K562 (cell line): ENCODE measurements at regions not wholly inside any gene's neighbourhood (a gene's known extent, or its start where the extent isn't known, plus 50 kb on each side); places are given as distances from the start of the nearest gene placed in this dataset.
A peak's percentile ranks its signal among the peaks of the same experiment; 100 is the strongest.

Experiments
- ATAC-seq: fragments of 200-7000 bp; cut with Tn5 transposase; 3 replicates; pipeline ENCODE4 v1.9.1; 2020; ENCODE audit warnings: moderate library complexity
- BruUV-seq: library from RNA; stranded (reverse); fragments of 400-500 nt; replicated peaks from 2 replicates; lab custom pipeline; 2021; lab: Mats Ljungman, UMichigan
- CTCF ChIA-PET: fragments of 300-600 bp; formaldehyde crosslinking; extraction: SDS; loops from one replicate; lab custom pipeline; 2021; ENCODE audit warnings: low intra/inter-chr PET ratio; lab: Yijun Ruan, JAX
- POLR2A ChIA-PET: fragments of 300-600, 350-650 bp; sonication (Branson Sonifier 250); formaldehyde crosslinking; extraction: SDS; loops from one replicate; lab custom pipeline; 2021; ENCODE audit warnings: antibody characterized with exemption, inconsistent platforms; lab: Yijun Ruan, JAX
- DNase-seq, 4 experiments: peaks; one replicate each; pipeline versions ENCODE4 v3.0.0 to v3.0.0-alpha.2; 2011 to 2018; ENCODE audit warnings: low spot score in 3 of 4, mixed read lengths in 3 of 4; ENCODE audit errors: extremely low read depth in 1 of 4
- FAIRE-seq: peaks from 2 replicates; lab custom pipeline; 2011; peaks lifted over from hg19 to GRCh38; lab: Jason Lieb, UNC
- H2AFZ ChIP-seq: 2 replicates; pipeline ENCODE4 v1.6.0; 2011; ENCODE audit warnings: low read depth, low read length, control low read depth, inconsistent platforms
- H3K27ac ChIP-seq: fragments of 200-600 bp; 3 replicates; pipeline ENCODE4 v1.8.0; 2011; ENCODE audit warnings: low read depth, mild to moderate bottlenecking, control low read depth, inconsistent platforms, low read length, moderate library complexity, mixed read lengths; ENCODE audit errors: extremely low read depth
- H3K27me3 ChIP-seq, 2 experiments: fragments of 300-600 bp in 1 of 2; 2 replicates in 1 of 2; 3 replicates in 1 of 2; pipeline versions ENCODE4 v1.6.0 to v1.8.0; 2011; ENCODE audit warnings: inconsistent platforms in 2 of 2, low read length in 2 of 2, mild to moderate bottlenecking in 1 of 2, mixed read lengths in 1 of 2, moderate library complexity in 1 of 2; ENCODE audit not compliant: control insufficient read depth in 2 of 2, insufficient read depth in 2 of 2
- H3K36me3 ChIP-seq: fragments of 300-600 bp; 3 replicates; pipeline ENCODE4 v1.8.0; 2011; ENCODE audit warnings: mild to moderate bottlenecking, low read length, inconsistent platforms; ENCODE audit not compliant: control insufficient read depth, insufficient read depth
- H3K4me1 ChIP-seq, 2 experiments: fragments of 200-600 bp in 1 of 2; replicated peaks in 1 of 2; 2 replicates in 1 of 2; 3 replicates in 1 of 2; pipeline versions ENCODE4 v1.5.1 to v1.8.0; 2011; ENCODE audit warnings: inconsistent platforms in 2 of 2, low read length in 2 of 2, mild to moderate bottlenecking in 1 of 2, mixed read lengths in 1 of 2, moderate library complexity in 1 of 2; ENCODE audit not compliant: control insufficient read depth in 2 of 2, insufficient read depth in 2 of 2
- H3K4me2 ChIP-seq: 2 replicates; pipeline ENCODE4 v1.6.1; 2011; ENCODE audit warnings: low read length, control low read depth, inconsistent platforms, mixed read lengths; ENCODE audit not compliant: insufficient read depth
- H3K4me3 ChIP-seq: fragments of 200-600 bp; sonication (generic), shearing (Covaris generic); 2 replicates; pipeline ENCODE4 v1.5.1; 2016; ENCODE audit warnings: control low read depth, inconsistent platforms
- H3K79me2 ChIP-seq: fragments of 200-600 bp; 3 replicates; pipeline ENCODE4 v1.8.0; 2011; ENCODE audit warnings: low read length, inconsistent platforms; ENCODE audit not compliant: control insufficient read depth, insufficient read depth
- H3K9ac ChIP-seq, 2 experiments: 2 replicates each; pipeline versions ENCODE4 v1.6.0 to v1.6.1; 2011; ENCODE audit warnings: low read depth in 2 of 2, low read length in 2 of 2, control low read depth in 1 of 2, inconsistent platforms in 1 of 2, mild to moderate bottlenecking in 1 of 2, mixed read lengths in 1 of 2; ENCODE audit not compliant: insufficient read depth in 1 of 2
- H3K9me1 ChIP-seq: one replicate; pipeline ENCODE4 v1.6.0; 2011; ENCODE audit warnings: inconsistent platforms, mild to moderate bottlenecking, low read length, moderate library complexity; ENCODE audit not compliant: control insufficient read depth, insufficient read depth
- H3K9me3 ChIP-seq: replicated peaks from 2 replicates; pipeline ENCODE4 v1.5.1; 2011; ENCODE audit warnings: low read depth, low read length, inconsistent platforms; ENCODE audit not compliant: control insufficient read depth, insufficient read depth
- H4K20me1 ChIP-seq: replicated peaks from 2 replicates; pipeline ENCODE4 v1.6.1; 2011; ENCODE audit warnings: low read length, inconsistent platforms, mixed read lengths; ENCODE audit not compliant: control insufficient read depth, insufficient read depth
- ASH1L ChIP-seq: fragments of 450-650 bp; IDR thresholded peaks from 2 replicates; pipeline ENCODE4 v1.6.1; 2018; ENCODE audit warnings: borderline replicate concordance, mild to moderate bottlenecking, low read depth; ENCODE audit not compliant: partially characterized antibody
- CCAR2 ChIP-seq: fragments of 200-400 bp; formaldehyde crosslinking; IDR thresholded peaks from 2 replicates; pipeline ENCODE4 v1.6.1; 2017; ENCODE audit warnings: mild to moderate bottlenecking, low read depth, low read length
- GABPB2 ChIP-seq: fragments of 250-450 bp; sonication (Bioruptor Pico); conservative IDR thresholded peaks from 2 replicates; pipeline ENCODE4 v1.5.1; 2021; ENCODE audit warnings: mild to moderate bottlenecking
- MYC ChIP-seq, 2 experiments: fragments of 250-450 bp in 1 of 2; sonication (Bioruptor Pico) in 1 of 2; IDR thresholded peaks; 2 replicates each; pipeline versions ENCODE4 v1.5.1 to v1.6.1; 2012 to 2021; ENCODE audit warnings: low read depth in 2 of 2, borderline replicate concordance in 1 of 2, improper control_type of control experiment in 1 of 2, low read length in 1 of 2, mild to moderate bottlenecking in 1 of 2, moderate library complexity in 1 of 2
- SIRT6 ChIP-seq: IDR thresholded peaks from one replicate; pipeline ENCODE4 v1.6.1; 2012; ENCODE audit warnings: low read depth, mild to moderate bottlenecking, control low read depth, inconsistent platforms, low read length, moderate library complexity
- SREBF1 ChIP-seq: fragments of 150-350 bp; IDR thresholded peaks from 2 replicates; pipeline ENCODE4 v1.6.1; 2014; ENCODE audit warnings: antibody characterized with exemption, low read depth, low read length, borderline replicate concordance
- ZNF175 ChIP-seq: fragments of 200-800 bp; sonication (Bioruptor generic); IDR thresholded peaks from 2 replicates; pipeline ENCODE4 v1.6.1; 2016; ENCODE audit warnings: low read depth, mild to moderate bottlenecking, missing genetic modification characterization, missing compliant biosample characterization
- ZNF263 ChIP-seq: sonication (generic); formaldehyde crosslinking; IDR thresholded peaks from 2 replicates; pipeline ENCODE4 v1.8.0; 2022; ENCODE audit warnings: mild to moderate bottlenecking, missing genetic modification reagents, borderline replicate concordance
- ZNF311 ChIP-seq: fragments of 250-450 bp; sonication (Bioruptor Pico); IDR thresholded peaks from 2 replicates; pipeline ENCODE4 v1.4.0; 2020; ENCODE audit warnings: mild to moderate bottlenecking, moderate library complexity
- ZNF324 ChIP-seq: fragments of 250-450 bp; sonication (Bioruptor Pico); IDR thresholded peaks from 2 replicates; pipeline ENCODE4 v1.4.0; 2020; ENCODE audit warnings: mild to moderate bottlenecking
- ZNF436 ChIP-seq: fragments of 250-450, 450-650 bp; sonication (Bioruptor Pico); formaldehyde crosslinking; IDR thresholded peaks from 2 replicates; pipeline ENCODE4 v1.7.0; 2020; ENCODE audit warnings: mild to moderate bottlenecking
- WGBS: fragments of 100-300 bp; shearing (Covaris generic); methylation state at CpG from one replicate; pipeline ENCODE4 v1.1.6; 2016; ENCODE audit warnings: low coverage, mixed read lengths; ENCODE audit not compliant: insufficient coverage; ENCODE audit errors: missing lambda C conversion rate; 5-methylcytosine and 5-hydroxymethylcytosine counted together
- in situ Hi-C: fragments of 300-500 bp; cut with MboI; formaldehyde crosslinking; loops from 4 replicates; pipeline ENCODE4 v1.15.0; 2018; ENCODE audit warnings: inconsistent platforms, mixed read lengths
- intact Hi-C: fragments of 100-400 bp; cut with micrococcal nuclease; formaldehyde crosslinking; loops from 2 replicates; pipeline ENCODE4 v1.14.2; 2022
- TF ChIP-seq, protein P1 (sequence below): fragments of 250-450 bp; sonication (Bioruptor Pico); IDR thresholded peaks from 2 replicates; pipeline ENCODE4 v1.5.0; 2020; ENCODE audit warnings: mild to moderate bottlenecking, borderline replicate concordance
- TF ChIP-seq, protein P2 (sequence below): fragments of 450-650 bp; IDR thresholded peaks from 2 replicates; pipeline ENCODE4 v1.6.1; 2016
- TF ChIP-seq, protein P3 (sequence below): fragments of 250-450 bp; sonication (Bioruptor Pico); IDR thresholded peaks from 2 replicates; pipeline ENCODE4 v1.5.0; 2021; ENCODE audit warnings: mild to moderate bottlenecking, moderate library complexity

DNA sequence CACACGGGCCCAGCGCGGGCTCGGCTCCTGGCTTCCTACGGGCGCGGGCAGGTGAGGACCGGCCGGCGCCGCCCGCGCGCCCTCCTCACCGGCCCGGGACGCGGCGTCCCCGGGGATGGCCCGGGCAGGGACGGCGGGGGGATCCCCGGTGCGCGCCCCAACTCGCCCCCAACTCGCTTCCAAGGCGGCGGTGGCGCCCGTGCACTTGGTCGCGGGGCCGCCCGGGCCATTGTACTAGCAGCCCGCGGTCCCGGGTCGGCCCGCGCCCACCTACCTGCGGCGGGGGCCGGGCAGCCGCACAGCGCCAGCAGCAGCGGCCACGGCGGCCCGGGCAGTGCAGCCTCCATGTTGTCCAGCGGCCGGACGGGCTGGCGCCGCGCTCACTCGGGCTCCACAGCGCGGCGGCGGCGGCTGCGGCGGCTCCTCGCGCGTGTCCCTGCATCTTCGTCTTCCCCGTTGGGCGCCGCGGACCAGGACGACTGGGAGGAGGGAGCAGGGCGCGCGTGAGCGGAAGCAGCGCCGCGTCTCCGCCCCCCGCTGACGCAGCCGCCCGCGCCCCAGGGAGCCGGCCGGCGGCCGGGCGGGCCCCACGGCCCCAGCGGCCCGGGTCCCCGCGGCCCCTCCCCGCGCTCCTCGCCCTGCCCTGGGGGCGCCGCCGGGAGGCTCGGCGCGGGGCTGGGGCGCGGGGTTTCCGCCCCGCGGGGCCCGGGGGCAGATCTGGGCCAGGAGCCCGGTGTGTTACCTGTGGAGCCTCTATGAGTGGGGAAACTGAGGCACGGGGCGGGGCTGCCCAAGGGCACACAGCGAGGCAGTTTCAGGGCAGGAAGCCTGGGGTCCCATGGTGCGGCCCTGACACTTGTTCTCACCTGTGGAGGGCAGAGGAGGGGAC lies 159.3 kb upstream of the GRK3 start:
- no peak for FAIRE-seq
- Histone ChIP-seq H3K4me1 (peaks cover 6 to 36% of the 10 kb centered on the region in 2 experiments; a peak in 4 of 5 replicates), H3K9ac (peak overlapping the region; percentile 77 to 92; a peak in 3 of 4 replicates), H3K27me3 (no peaks in the 10 kb centered on the region), H3K79me2 (peaks cover 50% of the 10 kb centered on the region), H3K4me3 (peak overlapping the region; percentile 71), H2AFZ (peak overlapping the region; percentile 66), H3K4me2 (peak overlapping the region; percentile 82), H3K9me3 (no peaks in the 10 kb centered on the region), H4K20me1 (peaks cover 7% of the 10 kb centered on the region; the same call in 1 of the 2 replicates), H3K36me3 (no peaks in the 10 kb centered on the region), H3K27ac (peak overlapping the region; percentile 80; the same call in 2 of the 3 replicates), H3K9me1 (no peaks in the 10 kb centered on the region)
- DNase-seq, result peak; percentile 78 to 87 (median 83)
- CTCF ChIA-PET, result no interaction called here
- intact Hi-C loops (no loop called here), in situ Hi-C loops (no loop called here)
- ATAC-seq, result peak; percentile 76
- no TSS peak for BruUV-seq
- POLR2A ChIA-PET, result no interaction called here
- WGBS, result 5% methylated on average over 4 of the region's 117 CpGs
- TF ChIP-seq ZNF175 (no peak), GABPB2 (no peak), SREBF1 (no peak), SIRT6 (no peak), MYC (IDR thresholded peaks at IDR 0.05; ENCODE audit: low read depth, low read length) (0 out of 2 replicates have a peak, but pooled peaks have one; percentile 30), MYC (CRISPR knock-in tag; IDR thresholded peaks at IDR 0.05; ENCODE audit: borderline replicate concordance, low read depth) (no peak), ZNF324 (no peak), CCAR2 (no peak), ZNF311 (CRISPR knock-in tag) (no peak), ZNF436 (CRISPR knock-in tag) (no peak), ASH1L (no peak), ZNF263 (CRISPR knock-in tag) (no peak)
- TF ChIP-seq, protein P1, sequence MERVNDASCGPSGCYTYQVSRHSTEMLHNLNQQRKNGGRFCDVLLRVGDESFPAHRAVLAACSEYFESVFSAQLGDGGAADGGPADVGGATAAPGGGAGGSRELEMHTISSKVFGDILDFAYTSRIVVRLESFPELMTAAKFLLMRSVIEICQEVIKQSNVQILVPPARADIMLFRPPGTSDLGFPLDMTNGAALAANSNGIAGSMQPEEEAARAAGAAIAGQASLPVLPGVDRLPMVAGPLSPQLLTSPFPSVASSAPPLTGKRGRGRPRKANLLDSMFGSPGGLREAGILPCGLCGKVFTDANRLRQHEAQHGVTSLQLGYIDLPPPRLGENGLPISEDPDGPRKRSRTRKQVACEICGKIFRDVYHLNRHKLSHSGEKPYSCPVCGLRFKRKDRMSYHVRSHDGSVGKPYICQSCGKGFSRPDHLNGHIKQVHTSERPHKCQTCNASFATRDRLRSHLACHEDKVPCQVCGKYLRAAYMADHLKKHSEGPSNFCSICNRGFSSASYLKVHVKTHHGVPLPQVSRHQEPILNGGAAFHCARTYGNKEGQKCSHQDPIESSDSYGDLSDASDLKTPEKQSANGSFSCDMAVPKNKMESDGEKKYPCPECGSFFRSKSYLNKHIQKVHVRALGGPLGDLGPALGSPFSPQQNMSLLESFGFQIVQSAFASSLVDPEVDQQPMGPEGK, result no peak
- TF ChIP-seq, protein P2, sequence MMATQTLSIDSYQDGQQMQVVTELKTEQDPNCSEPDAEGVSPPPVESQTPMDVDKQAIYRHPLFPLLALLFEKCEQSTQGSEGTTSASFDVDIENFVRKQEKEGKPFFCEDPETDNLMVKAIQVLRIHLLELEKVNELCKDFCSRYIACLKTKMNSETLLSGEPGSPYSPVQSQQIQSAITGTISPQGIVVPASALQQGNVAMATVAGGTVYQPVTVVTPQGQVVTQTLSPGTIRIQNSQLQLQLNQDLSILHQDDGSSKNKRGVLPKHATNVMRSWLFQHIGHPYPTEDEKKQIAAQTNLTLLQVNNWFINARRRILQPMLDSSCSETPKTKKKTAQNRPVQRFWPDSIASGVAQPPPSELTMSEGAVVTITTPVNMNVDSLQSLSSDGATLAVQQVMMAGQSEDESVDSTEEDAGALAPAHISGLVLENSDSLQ, result no peak
- TF ChIP-seq, protein P3, sequence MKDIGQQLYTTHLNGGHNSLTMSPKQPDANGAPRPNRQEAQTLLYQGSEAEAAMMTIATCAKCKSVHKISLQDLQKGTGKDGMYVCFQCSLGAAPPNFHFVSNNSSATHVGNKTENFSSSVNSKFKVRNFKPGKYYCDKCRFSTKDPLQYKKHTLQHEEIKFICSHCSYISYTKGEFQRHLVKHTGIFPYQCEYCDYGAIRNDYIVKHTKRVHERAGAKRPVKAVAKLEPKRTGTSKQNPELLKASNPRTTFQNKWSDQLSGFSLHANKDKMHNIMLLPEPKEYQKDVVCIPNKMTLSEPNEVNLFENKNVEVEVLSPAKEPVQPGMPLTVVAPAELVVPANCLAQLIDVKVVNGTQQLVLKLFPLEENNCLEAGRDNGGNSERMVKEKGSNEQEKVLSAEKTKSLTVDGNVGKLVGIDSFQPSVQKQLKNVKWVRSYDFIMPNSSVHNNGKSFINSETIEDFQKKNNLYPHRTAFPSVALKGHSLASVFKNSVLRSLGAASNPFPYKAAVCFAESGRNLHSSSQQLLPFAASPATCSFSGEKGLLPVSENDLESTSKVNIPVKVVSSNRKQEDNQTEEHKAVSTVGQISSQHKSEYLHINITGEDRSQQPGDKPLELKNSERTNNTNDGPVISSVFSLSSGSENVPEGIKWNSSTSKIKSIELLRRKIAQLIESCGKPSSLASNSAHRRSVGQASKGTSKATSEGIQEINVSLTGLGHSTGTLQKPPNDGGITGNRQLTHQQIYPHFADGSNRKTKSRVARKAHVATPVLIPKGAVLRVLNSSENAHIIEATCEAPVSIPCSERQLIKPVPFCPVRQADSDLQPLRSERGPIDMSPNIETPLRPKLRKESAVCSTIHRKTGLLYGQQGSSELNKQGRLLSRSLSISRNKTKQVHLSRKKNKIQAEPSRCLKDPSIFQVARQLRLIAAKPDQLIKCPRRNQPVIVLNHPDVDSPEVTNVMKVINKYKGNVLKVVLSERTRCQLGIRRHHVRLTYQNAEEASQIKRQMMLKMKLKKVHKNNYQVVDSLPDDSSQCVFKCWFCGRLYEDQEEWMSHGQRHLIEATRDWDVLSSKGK (CRISPR knock-in tag), result no peak
